NCI-H1694 treated with DMSO at 0.1 percent for 48 hours (cell line): ENCODE measurements at regions not wholly inside any gene's neighbourhood (a gene's known extent, or its start where the extent isn't known, plus 50 kb on each side); places are given as distances from the start of the nearest gene placed in this dataset.

ENCODE experiments used
- DNase-seq: peaks from one replicate; lab custom pipeline; 2025; lab: John Stamatoyannopoulos, UW

- no peak for DNase-seq
These were observed 782.9 kb downstream of the BCL11B start for GRCh38 chr14:98489115-98489514.

GRCh38 chr14:98494582-98494981, 777.4 kb downstream of the BCL11B start:
- no peak for DNase-seq

GRCh38 chr14:98498019-98498885, 773.7 kb downstream of the BCL11B start:
- DNase-seq, result no peak

- DNase-seq, result no peak
These were observed 770.7 kb downstream of the BCL11B start for GRCh38 chr14:98501335-98501734.

GRCh38 chr14:98501836-98502235, 770.2 kb downstream of the BCL11B start:
- DNase-seq, result no peak

- DNase-seq, result no peak
These were observed 768.7 kb downstream of the BCL11B start for GRCh38 chr14:98503086-98503815.

GRCh38 chr14:98507264-98507663, 764.7 kb downstream of the BCL11B start:
- no peak for DNase-seq

- no peak for DNase-seq
These were observed 761.6 kb downstream of the BCL11B start for GRCh38 chr14:98510392-98510791.

GRCh38 chr14:98512501-98513251, 759.3 kb downstream of the BCL11B start:
- no peak for DNase-seq

GRCh38 chr14:98513558-98513957, 758.4 kb downstream of the BCL11B start:
- DNase-seq, result no peak

- no peak for DNase-seq
These were observed 758.0 kb downstream of the BCL11B start for GRCh38 chr14:98514016-98514415.

- DNase-seq, result no peak
These were observed 735.7 kb downstream of the BCL11B start for GRCh38 chr14:98536256-98536655.

- no peak for DNase-seq
These were observed 729.7 kb downstream of the BCL11B start for GRCh38 chr14:98542316-98542715.

- DNase-seq, result no peak
These were observed 728.9 kb downstream of the BCL11B start for GRCh38 chr14:98543074-98543473.

GRCh38 chr14:98544174-98544573, 727.8 kb downstream of the BCL11B start:
- DNase-seq, result no peak

GRCh38 chr14:98545181-98545580, 726.8 kb downstream of the BCL11B start:
- DNase-seq, result no peak

- no peak for DNase-seq
These were observed 723.8 kb downstream of the BCL11B start for GRCh38 chr14:98548071-98548686.

GRCh38 chr14:98551028-98551427, 721.0 kb downstream of the BCL11B start:
- DNase-seq, result no peak

GRCh38 chr14:98555440-98555839, 716.6 kb downstream of the BCL11B start:
- no peak for DNase-seq

- DNase-seq, result no peak
These were observed 708.0 kb downstream of the BCL11B start for GRCh38 chr14:98564006-98564405.

GRCh38 chr14:98564541-98564940, 707.5 kb downstream of the BCL11B start:
- DNase-seq, result no peak

GRCh38 chr14:98571104-98571503, 700.9 kb downstream of the BCL11B start:
- DNase-seq, result no peak
